HepG2 (cell line): ENCODE measurements at regions not wholly inside any gene's neighbourhood (a gene's known extent, or its start where the extent isn't known, plus 50 kb on each side); places are given as distances from the start of the nearest gene placed in this dataset.

ENCODE experiments used
- ATAC-seq: fragments of 200-7000 bp; cut with Tn5 transposase; 3 replicates; pipeline ENCODE4 v1.9.1; 2020; ENCODE audit warnings: mild to moderate bottlenecking, moderate library complexity
- BruUV-seq: library from RNA; stranded (reverse); fragments of 400-500 nt; replicated peaks from 2 replicates; lab custom pipeline; 2021; lab: Mats Ljungman, UMichigan
- CTCF ChIA-PET: fragments of 300-600 bp; formaldehyde crosslinking; extraction: SDS; loops from one replicate; lab custom pipeline; 2021; ENCODE audit warnings: low total read pairs, inconsistent platforms, low intra/inter-chr PET ratio; lab: Yijun Ruan, JAX
- POLR2A ChIA-PET: fragments of 350-600 bp; sonication (Branson Sonifier 250); formaldehyde crosslinking; loops from one replicate; lab custom pipeline; 2020; ENCODE audit warnings: antibody characterized with exemption, inconsistent platforms; lab: Yijun Ruan, JAX
- DNase-seq: peaks from one replicate; pipeline ENCODE4 v3.0.0-alpha.2; 2015; ENCODE audit warnings: low spot score
- FAIRE-seq: peaks from 3 replicates; lab custom pipeline; 2011; peaks lifted over from hg19 to GRCh38; lab: Jason Lieb, UNC
- H2AFZ ChIP-seq: one replicate; pipeline ENCODE4 v1.6.1; 2011; ENCODE audit warnings: low read length, inconsistent platforms
- H3K27ac ChIP-seq: fragments of 300-600 bp; 3 replicates; pipeline ENCODE4 v1.8.0; 2011; ENCODE audit warnings: mixed run types, mild to moderate bottlenecking, mixed read lengths, low read length, inconsistent platforms; ENCODE audit not compliant: insufficient read depth; ENCODE audit errors: extremely low read length
- H3K27me3 ChIP-seq, 2 experiments: fragments of 200-600 bp in 1 of 2; 2 replicates in 1 of 2; 3 replicates in 1 of 2; pipeline versions ENCODE4 v1.6.0 to v1.8.0; 2011; ENCODE audit warnings: low read length in 2 of 2, mild to moderate bottlenecking in 2 of 2, moderate library complexity in 2 of 2, inconsistent platforms in 1 of 2; ENCODE audit not compliant: insufficient read depth in 2 of 2, control insufficient read depth in 1 of 2
- H3K36me3 ChIP-seq, 2 experiments: fragments of 200-600 bp in 1 of 2; replicated peaks in 1 of 2; 2 replicates in 1 of 2; 3 replicates in 1 of 2; pipeline versions ENCODE4 v1.5.1 to v1.8.0; 2011; ENCODE audit warnings: low read length in 2 of 2, inconsistent platforms in 1 of 2; ENCODE audit not compliant: insufficient read depth in 2 of 2, control insufficient read depth in 1 of 2
- H3K4me1 ChIP-seq: 2 replicates; pipeline ENCODE4 v1.5.1; 2012; ENCODE audit warnings: low read length, inconsistent platforms; ENCODE audit not compliant: insufficient read depth
- H3K4me2 ChIP-seq: 2 replicates; pipeline ENCODE4 v1.6.0; 2011; ENCODE audit warnings: low read depth, low read length, inconsistent platforms
- H3K4me3 ChIP-seq, 3 experiments: fragments of 200-600 bp in 1 of 3; sonication (generic), shearing (Covaris generic) in 1 of 3; replicated peaks in 1 of 3; 2 replicates each; pipeline ENCODE4 v1.5.1; 2011 to 2016; ENCODE audit warnings: low read length in 3 of 3, inconsistent platforms in 2 of 3, low read depth in 2 of 3, mild to moderate bottlenecking in 2 of 3, control low read depth in 1 of 3, mixed read lengths in 1 of 3; ENCODE audit not compliant: insufficient read depth in 1 of 3
- H3K79me2 ChIP-seq: one replicate; pipeline ENCODE4 v1.6.1; 2011; ENCODE audit warnings: low read length, inconsistent platforms; ENCODE audit not compliant: insufficient read depth
- H3K9ac ChIP-seq: 2 replicates; pipeline ENCODE4 v1.6.0; 2011; ENCODE audit warnings: mild to moderate bottlenecking, low read depth, low read length, inconsistent platforms; ENCODE audit not compliant: insufficient read depth
- H3K9me3 ChIP-seq: 2 replicates; pipeline ENCODE4 v1.5.1; 2012; ENCODE audit warnings: mild to moderate bottlenecking, low read length
- H4K20me1 ChIP-seq: 2 replicates; pipeline ENCODE4 v1.6.0; 2011; ENCODE audit warnings: inconsistent platforms, mild to moderate bottlenecking, low read length, moderate library complexity; ENCODE audit not compliant: insufficient read depth
- HMGXB3 ChIP-seq: sonication (generic); formaldehyde crosslinking; IDR thresholded peaks from 2 replicates; pipeline ENCODE4 v1.4.0; 2020; ENCODE audit warnings: missing genetic modification reagents, borderline replicate concordance
- MXI1 ChIP-seq: IDR thresholded peaks from 3 replicates; pipeline ENCODE4 v1.6.1; 2012; ENCODE audit warnings: low read depth, low read length, inconsistent platforms, borderline replicate concordance
- NFE2L1 ChIP-seq: sonication (generic); formaldehyde crosslinking; IDR thresholded peaks from 2 replicates; pipeline ENCODE4 v1.4.0; 2020; ENCODE audit warnings: missing genetic modification reagents, mild to moderate bottlenecking, borderline replicate concordance
- NRL ChIP-seq: sonication (generic); formaldehyde crosslinking; IDR thresholded peaks from 2 replicates; pipeline ENCODE4 v1.5.0; 2020; ENCODE audit warnings: missing genetic modification reagents, mild to moderate bottlenecking, moderate library complexity, borderline replicate concordance
- U2AF2 ChIP-seq: fragments of 200-400 bp; formaldehyde crosslinking; IDR thresholded peaks from 2 replicates; pipeline ENCODE4 v1.6.1; 2017; ENCODE audit warnings: low read depth, mild to moderate bottlenecking, low read length
- XRCC5 ChIP-seq: fragments of 200-400 bp; formaldehyde crosslinking; optimal IDR thresholded peaks from 2 replicates; pipeline ENCODE3; 2017; ENCODE audit warnings: mild to moderate bottlenecking, low read length
- ZNF205 ChIP-seq: IDR thresholded peaks from 2 replicates; pipeline ENCODE4 v1.6.1; 2018; ENCODE audit warnings: missing biosample characterization, missing genetic modification reagents
- ZNF317 ChIP-seq: sonication (generic); formaldehyde crosslinking; IDR thresholded peaks from 2 replicates; pipeline ENCODE4 v1.5.0; 2020; ENCODE audit warnings: mild to moderate bottlenecking, missing genetic modification reagents
- ZNF326 ChIP-seq: sonication (generic); formaldehyde crosslinking; IDR thresholded peaks from 2 replicates; pipeline ENCODE4 v1.4.0; 2020; ENCODE audit warnings: missing genetic modification reagents, borderline replicate concordance
- ZNF432 ChIP-seq: sonication (generic); formaldehyde crosslinking; IDR thresholded peaks from 2 replicates; pipeline ENCODE4 v1.5.0; 2020; ENCODE audit warnings: missing genetic modification reagents, mild to moderate bottlenecking, borderline replicate concordance
- ZNF607 ChIP-seq: sonication (generic); formaldehyde crosslinking; IDR thresholded peaks from 2 replicates; pipeline ENCODE4 v1.5.1; 2020; ENCODE audit warnings: missing genetic modification reagents, mild to moderate bottlenecking, borderline replicate concordance
- WGBS: methylation state at CpG from one replicate; pipeline ENCODE4 v1.1.6; 2017; ENCODE audit warnings: low lambda C conversion rate; 5-methylcytosine and 5-hydroxymethylcytosine counted together
- in situ Hi-C: cut with HindIII; loops from 2 replicates; pipeline ENCODE4 v1.10.0; 2017; ENCODE audit warnings: low pct_unique_long_range_greater_than_20kb; ENCODE audit not compliant: extremely low pct_ligation_motif_present
- intact Hi-C: fragments of 100-400 bp; cut with micrococcal nuclease; formaldehyde crosslinking; loops from one replicate; pipeline ENCODE4 v1.10.0; 2022; ENCODE audit not compliant: unreplicated experiment
- TF ChIP-seq, protein P1 (sequence below): sonication (generic); formaldehyde crosslinking; IDR thresholded peaks from 2 replicates; pipeline ENCODE4 v1.4.0; 2020; ENCODE audit warnings: missing genetic modification reagents
- TF ChIP-seq, protein P2 (sequence below): sonication (generic); formaldehyde crosslinking; IDR thresholded peaks from 2 replicates; pipeline ENCODE4 v1.5.1; 2020; ENCODE audit warnings: mild to moderate bottlenecking, moderate library complexity, missing genetic modification reagents
- TF ChIP-seq, protein P3 (sequence below): sonication (generic); formaldehyde crosslinking; IDR thresholded peaks from 2 replicates; pipeline ENCODE4 v1.5.0; 2020; ENCODE audit warnings: mild to moderate bottlenecking, missing genetic modification reagents

DNA sequence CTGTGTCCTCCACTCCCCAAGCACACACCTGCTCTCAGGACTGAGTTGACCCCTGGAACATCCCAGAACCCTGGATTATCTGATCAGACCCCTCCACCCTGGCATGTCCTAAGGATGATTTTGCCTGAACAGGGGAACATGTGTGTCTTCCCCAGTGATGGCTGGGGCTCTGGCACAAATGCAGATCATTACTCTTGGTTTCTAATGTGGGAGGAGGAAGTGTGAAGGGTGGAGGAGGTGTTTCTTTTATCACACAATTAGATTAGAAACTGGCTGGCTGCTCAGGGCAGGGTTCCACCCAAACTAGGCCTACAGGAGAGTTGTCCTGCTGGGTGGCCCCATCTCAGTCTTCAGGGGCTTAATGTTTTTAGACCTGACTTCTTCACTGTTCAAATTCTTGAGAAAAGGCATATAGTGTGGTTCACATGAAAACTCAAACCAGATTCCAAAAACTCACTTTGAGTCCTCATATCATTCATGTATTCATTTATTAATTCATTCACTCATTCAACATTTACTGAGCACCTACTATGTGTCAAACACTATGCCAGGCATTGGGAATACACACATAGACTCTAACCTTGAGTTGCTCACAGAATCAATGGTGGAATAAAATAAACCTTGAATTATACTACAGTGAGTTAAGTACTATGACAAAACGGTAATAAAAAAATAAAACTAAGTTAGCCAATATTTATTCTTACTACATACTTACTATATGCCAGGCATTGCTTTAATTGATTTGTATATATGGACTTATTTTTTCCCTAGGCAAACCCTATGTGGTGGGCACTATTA lies 221.8 kb upstream of the JUN start:
- ChIA-PET POLR2A (no interaction called here), CTCF (no interaction called here)
- H3K9ac ChIP-seq, result no peak overlapping the region
- no peaks in the 10 kb centered on the region for H4K20me1 ChIP-seq
- H3K27me3 ChIP-seq, result no peaks in the 10 kb centered on the region; a peak in 1 of 5 replicates
- no peak for DNase-seq
- ATAC-seq, result no peak
- H3K9me3 ChIP-seq, result no peaks in the 10 kb centered on the region
- no peak overlapping the region for H2AFZ ChIP-seq
- H3K79me2 ChIP-seq, result no peaks in the 10 kb centered on the region
- BruUV-seq, result no TSS peak
- no peaks in the 10 kb centered on the region for H3K36me3 ChIP-seq
- no peak overlapping the region for H3K27ac ChIP-seq
- no peak overlapping the region for H3K4me3 ChIP-seq
- FAIRE-seq, result no peak
- in situ Hi-C loops (no loop called here), intact Hi-C loops (no loop called here)
- no peak overlapping the region for H3K4me2 ChIP-seq
- WGBS, result 0% methylated on average over 1 of the region's 1 CpG
- H3K4me1 ChIP-seq, result no peaks in the 10 kb centered on the region
- TF ChIP-seq ZNF205 (CRISPR knock-in tag), result no peak
- TF ChIP-seq ZNF432 (CRISPR knock-in tag), result no peak
- no peak for TF ChIP-seq ZNF326 (CRISPR knock-in tag)
- TF ChIP-seq HMGXB3 (CRISPR knock-in tag), result no peak
- no peak for TF ChIP-seq XRCC5
- TF ChIP-seq ZNF607 (CRISPR knock-in tag), result no peak
- TF ChIP-seq NFE2L1 (CRISPR knock-in tag), result no peak
- no peak for TF ChIP-seq U2AF2
- TF ChIP-seq ZNF317, result no peak
- TF ChIP-seq, protein P1, sequence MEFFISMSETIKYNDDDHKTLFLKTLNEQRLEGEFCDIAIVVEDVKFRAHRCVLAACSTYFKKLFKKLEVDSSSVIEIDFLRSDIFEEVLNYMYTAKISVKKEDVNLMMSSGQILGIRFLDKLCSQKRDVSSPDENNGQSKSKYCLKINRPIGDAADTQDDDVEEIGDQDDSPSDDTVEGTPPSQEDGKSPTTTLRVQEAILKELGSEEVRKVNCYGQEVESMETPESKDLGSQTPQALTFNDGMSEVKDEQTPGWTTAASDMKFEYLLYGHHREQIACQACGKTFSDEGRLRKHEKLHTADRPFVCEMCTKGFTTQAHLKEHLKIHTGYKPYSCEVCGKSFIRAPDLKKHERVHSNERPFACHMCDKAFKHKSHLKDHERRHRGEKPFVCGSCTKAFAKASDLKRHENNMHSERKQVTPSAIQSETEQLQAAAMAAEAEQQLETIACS, result no peak
- TF ChIP-seq, protein P2, sequence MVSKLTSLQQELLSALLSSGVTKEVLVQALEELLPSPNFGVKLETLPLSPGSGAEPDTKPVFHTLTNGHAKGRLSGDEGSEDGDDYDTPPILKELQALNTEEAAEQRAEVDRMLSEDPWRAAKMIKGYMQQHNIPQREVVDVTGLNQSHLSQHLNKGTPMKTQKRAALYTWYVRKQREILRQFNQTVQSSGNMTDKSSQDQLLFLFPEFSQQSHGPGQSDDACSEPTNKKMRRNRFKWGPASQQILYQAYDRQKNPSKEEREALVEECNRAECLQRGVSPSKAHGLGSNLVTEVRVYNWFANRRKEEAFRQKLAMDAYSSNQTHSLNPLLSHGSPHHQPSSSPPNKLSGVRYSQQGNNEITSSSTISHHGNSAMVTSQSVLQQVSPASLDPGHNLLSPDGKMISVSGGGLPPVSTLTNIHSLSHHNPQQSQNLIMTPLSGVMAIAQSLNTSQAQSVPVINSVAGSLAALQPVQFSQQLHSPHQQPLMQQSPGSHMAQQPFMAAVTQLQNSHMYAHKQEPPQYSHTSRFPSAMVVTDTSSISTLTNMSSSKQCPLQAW, result no peak
- TF ChIP-seq MXI1, result no peak
- TF ChIP-seq NRL (CRISPR knock-in tag), result no peak
- TF ChIP-seq, protein P3, sequence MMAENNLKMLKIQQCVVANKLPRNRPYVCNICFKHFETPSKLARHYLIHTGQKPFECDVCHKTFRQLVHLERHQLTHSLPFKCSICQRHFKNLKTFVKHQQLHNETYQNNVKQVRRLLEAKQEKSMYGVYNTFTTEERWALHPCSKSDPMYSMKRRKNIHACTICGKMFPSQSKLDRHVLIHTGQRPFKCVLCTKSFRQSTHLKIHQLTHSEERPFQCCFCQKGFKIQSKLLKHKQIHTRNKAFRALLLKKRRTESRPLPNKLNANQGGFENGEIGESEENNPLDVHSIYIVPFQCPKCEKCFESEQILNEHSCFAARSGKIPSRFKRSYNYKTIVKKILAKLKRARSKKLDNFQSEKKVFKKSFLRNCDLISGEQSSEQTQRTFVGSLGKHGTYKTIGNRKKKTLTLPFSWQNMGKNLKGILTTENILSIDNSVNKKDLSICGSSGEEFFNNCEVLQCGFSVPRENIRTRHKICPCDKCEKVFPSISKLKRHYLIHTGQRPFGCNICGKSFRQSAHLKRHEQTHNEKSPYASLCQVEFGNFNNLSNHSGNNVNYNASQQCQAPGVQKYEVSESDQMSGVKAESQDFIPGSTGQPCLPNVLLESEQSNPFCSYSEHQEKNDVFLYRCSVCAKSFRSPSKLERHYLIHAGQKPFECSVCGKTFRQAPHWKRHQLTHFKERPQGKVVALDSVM (CRISPR knock-in tag), result no peak
